Chondrocyte (in vitro differentiated cells): ENCODE measurements at regions not wholly inside any gene's neighbourhood (a gene's known extent, or its start where the extent isn't known, plus 50 kb on each side); places are given as distances from the start of the nearest gene placed in this dataset.

Experiments
- DNase-seq: peaks from one replicate; pipeline ENCODE4 v3.0.0; 2021; ENCODE audit warnings: mixed read lengths, low spot score
- H3K27ac Mint-ChIP-seq: one replicate; pipeline ENCODE4 v1.8.0; 2021; ENCODE audit warnings: mild to moderate bottlenecking, moderate library complexity, mixed read lengths; ENCODE audit not compliant: unreplicated experiment
- H3K27me3 Mint-ChIP-seq: 2 replicates; pipeline ENCODE4 v1.8.0; 2021; ENCODE audit warnings: low read depth, mixed read lengths
- H3K36me3 Mint-ChIP-seq: 2 replicates; pipeline ENCODE4 v1.8.0; 2021; ENCODE audit warnings: low read depth, mixed read lengths
- H3K4me1 Mint-ChIP-seq: 2 replicates; pipeline ENCODE4 v1.8.0; 2021; ENCODE audit warnings: low read depth, mild to moderate bottlenecking, mixed read lengths
- H3K4me3 Mint-ChIP-seq: one replicate; pipeline ENCODE4 v1.8.0; 2021; ENCODE audit warnings: mild to moderate bottlenecking, moderate library complexity, mixed read lengths; ENCODE audit not compliant: unreplicated experiment
- H3K9me3 Mint-ChIP-seq: 2 replicates; pipeline ENCODE4 v1.8.0; 2021; ENCODE audit warnings: low read depth, mixed read lengths
- TF ChIP-seq, protein P1 (sequence below): fragments of 200-600 bp; sonication (generic); IDR thresholded peaks from 2 replicates; pipeline ENCODE4 v1.5.0; 2021; ENCODE audit warnings: antibody characterized with exemption, mild to moderate bottlenecking, moderate library complexity

DNA sequence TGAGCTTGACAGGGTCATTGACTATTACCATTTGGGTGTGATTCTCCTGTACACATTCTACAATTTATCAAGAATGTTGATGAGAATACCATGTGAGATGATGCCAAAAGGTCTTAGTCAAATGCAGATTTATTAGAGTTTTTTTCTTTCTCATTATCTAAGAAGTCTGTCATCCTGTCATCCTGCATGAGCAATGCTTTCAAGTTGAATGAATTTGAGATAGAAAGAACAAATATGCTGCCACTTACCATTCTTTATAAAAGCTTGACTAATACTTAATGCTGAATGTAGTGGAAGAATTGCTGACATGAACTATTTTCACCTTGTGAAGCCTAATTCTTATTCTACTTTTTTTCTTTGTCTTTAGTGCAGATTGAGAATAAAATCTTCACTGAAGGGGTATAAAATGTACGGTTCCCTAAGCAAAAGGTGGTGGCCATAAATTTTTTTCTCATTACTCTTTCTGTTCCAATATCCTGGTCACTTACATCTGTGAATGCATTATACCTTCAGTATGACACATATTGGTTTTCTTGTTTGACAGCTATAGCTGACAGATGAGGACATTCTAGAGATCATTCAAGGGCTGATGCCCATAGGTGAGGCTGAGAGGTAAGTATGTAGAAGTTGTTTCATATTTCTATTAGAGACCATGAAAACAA is 1434.7 kb downstream of the SLITRK1 start:
- H3K36me3 Mint-ChIP-seq = no peaks in the 10 kb centered on the region
- H3K27ac Mint-ChIP-seq = no peak overlapping the region
- no peak overlapping the region for H3K4me3 Mint-ChIP-seq
- H3K27me3 Mint-ChIP-seq = no peaks in the 10 kb centered on the region
- peaks cover 5% of the 10 kb centered on the region for H3K9me3 Mint-ChIP-seq
- no peak for DNase-seq
- H3K4me1 Mint-ChIP-seq = no peaks in the 10 kb centered on the region
- TF ChIP-seq, protein P1, sequence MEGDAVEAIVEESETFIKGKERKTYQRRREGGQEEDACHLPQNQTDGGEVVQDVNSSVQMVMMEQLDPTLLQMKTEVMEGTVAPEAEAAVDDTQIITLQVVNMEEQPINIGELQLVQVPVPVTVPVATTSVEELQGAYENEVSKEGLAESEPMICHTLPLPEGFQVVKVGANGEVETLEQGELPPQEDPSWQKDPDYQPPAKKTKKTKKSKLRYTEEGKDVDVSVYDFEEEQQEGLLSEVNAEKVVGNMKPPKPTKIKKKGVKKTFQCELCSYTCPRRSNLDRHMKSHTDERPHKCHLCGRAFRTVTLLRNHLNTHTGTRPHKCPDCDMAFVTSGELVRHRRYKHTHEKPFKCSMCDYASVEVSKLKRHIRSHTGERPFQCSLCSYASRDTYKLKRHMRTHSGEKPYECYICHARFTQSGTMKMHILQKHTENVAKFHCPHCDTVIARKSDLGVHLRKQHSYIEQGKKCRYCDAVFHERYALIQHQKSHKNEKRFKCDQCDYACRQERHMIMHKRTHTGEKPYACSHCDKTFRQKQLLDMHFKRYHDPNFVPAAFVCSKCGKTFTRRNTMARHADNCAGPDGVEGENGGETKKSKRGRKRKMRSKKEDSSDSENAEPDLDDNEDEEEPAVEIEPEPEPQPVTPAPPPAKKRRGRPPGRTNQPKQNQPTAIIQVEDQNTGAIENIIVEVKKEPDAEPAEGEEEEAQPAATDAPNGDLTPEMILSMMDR = no peak

DNA sequence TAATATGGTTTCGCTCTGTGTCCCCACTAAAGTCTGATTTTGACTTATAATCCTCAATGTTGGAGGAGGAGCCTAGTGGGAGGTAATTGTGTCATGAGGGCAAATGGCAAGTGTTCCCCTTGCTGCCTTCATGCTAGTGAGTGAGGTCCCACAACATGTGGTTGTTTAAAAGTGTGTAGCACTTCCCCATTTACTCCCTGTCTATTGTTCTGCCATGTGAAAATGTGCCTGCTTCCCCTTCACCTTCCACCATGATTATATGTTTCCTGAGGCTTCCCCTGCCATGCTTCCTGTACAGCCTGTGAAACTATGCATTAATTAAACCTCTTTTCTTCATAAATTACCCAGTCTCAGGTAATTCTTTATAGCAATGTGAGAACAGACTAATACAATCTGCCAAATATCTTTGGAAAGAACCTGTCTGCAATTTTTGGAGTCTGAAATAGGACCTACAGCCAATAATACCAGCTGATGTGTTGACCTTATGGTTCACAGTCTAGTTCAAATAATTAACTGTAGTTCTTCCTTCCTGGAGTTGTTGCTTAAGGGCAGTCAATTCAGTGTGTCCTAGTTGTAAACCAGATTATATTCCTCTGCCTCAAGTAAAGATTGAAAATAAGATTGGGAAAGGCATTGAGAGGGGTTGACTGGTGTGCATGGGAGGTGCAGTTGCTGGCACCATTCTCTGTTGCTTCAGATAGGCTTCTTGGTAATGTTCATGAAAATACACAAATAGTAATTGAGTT is 1442.9 kb downstream of the SLITRK1 start:
- no peaks in the 10 kb centered on the region for H3K27me3 Mint-ChIP-seq

GRCh38 chr13:82438320-82438719 is 1444.0 kb downstream of the SLITRK1 start:
- H3K9me3 Mint-ChIP-seq = peaks cover 3% of the 10 kb centered on the region
- TF ChIP-seq, protein P1 = no peak

More for the DNA sequence above, 1442.9 kb downstream of the SLITRK1 start:
- Mint-ChIP-seq H3K4me3 (no peak overlapping the region), H3K9me3 (peaks cover 3% of the 10 kb centered on the region), H3K36me3 (no peaks in the 10 kb centered on the region), H3K27ac (no peak overlapping the region), H3K4me1 (no peaks in the 10 kb centered on the region)
- TF ChIP-seq, protein P1 = no peak
- DNase-seq = no peak

DNA sequence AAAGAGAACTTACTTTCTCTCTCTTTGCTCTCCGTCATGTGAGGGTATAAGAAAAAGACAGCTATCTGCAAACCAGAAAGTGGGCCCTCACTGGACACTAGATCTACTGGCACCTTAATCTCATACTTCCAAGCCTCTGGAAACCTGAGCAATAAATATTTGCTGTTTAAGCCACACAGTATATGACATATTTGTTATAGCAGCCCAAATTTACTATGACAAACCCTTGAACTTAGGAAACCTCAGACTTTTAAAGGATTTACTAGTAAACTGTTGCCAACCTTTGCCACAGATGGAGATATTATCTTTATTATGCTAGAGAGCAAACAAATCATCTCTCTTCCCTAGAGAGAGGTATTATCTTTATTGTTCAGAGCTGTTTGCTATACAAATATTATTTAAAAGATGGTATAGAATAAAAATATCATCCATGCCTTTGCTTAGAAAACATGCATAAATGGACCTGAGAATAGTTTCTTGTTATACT is 1446.1 kb downstream of the SLITRK1 start:
- DNase-seq = no peak
- no peaks in the 10 kb centered on the region for H3K36me3 Mint-ChIP-seq
- H3K4me1 Mint-ChIP-seq = no peaks in the 10 kb centered on the region
- H3K27me3 Mint-ChIP-seq = no peaks in the 10 kb centered on the region
- TF ChIP-seq, protein P1 = no peak
- no peak overlapping the region for H3K4me3 Mint-ChIP-seq
- H3K9me3 Mint-ChIP-seq = peaks cover 3% of the 10 kb centered on the region
- H3K27ac Mint-ChIP-seq = no peak overlapping the region

More at GRCh38 chr13:82438320-82438719, 1444.0 kb downstream of the SLITRK1 start:
- H3K27ac Mint-ChIP-seq = no peak overlapping the region
- no peak overlapping the region for H3K4me3 Mint-ChIP-seq
- H3K4me1 Mint-ChIP-seq = no peaks in the 10 kb centered on the region
- no peaks in the 10 kb centered on the region for H3K36me3 Mint-ChIP-seq
- DNase-seq = no peak
- no peaks in the 10 kb centered on the region for H3K27me3 Mint-ChIP-seq

GRCh38 chr13:82432949-82433348 is 1449.3 kb downstream of the SLITRK1 start:
- no peaks in the 10 kb centered on the region for H3K36me3 Mint-ChIP-seq
- H3K4me3 Mint-ChIP-seq = no peak overlapping the region
- H3K27ac Mint-ChIP-seq = no peak overlapping the region
- H3K4me1 Mint-ChIP-seq = no peaks in the 10 kb centered on the region
- H3K9me3 Mint-ChIP-seq = no peaks in the 10 kb centered on the region
- no peaks in the 10 kb centered on the region for H3K27me3 Mint-ChIP-seq
- no peak for DNase-seq
- TF ChIP-seq, protein P1 = no peak
